Heart left ventricle (tissue), 16 donors: ENCODE measurements at regions not wholly inside any gene's neighbourhood (a gene's known extent, or its start where the extent isn't known, plus 50 kb on each side); places are given as distances from the start of the nearest gene placed in this dataset.

Experiments
- ATAC-seq, 4 donors: fragments of 200-7000 bp; cut with Tn5 transposase; one replicate each; pipeline ENCODE4 v1.9.1; 2020 to 2022; ENCODE audit warnings: moderate library complexity in 4 of 4, mild to moderate bottlenecking in 3 of 4, moderate number of reproducible peaks in 1 of 4
- DNase-seq, 5 donors: peaks; one replicate each; pipeline ENCODE4 v3.0.0-alpha.2; 2020
- H3K27ac ChIP-seq, 12 donors: fragments of 200-600 bp; sonication (generic) in 4 of 12; one replicate each; pipeline versions ENCODE4 v1.5.0 to v1.8.0; 2016 to 2022; ENCODE audit warnings: mild to moderate bottlenecking in 2 of 12
- H3K27me3 ChIP-seq, 9 donors: fragments of 200-600 bp; sonication (generic) in 2 of 9; one replicate each; pipeline versions ENCODE4 v1.5.1 to v1.8.0; 2016 to 2022; ENCODE audit warnings: mild to moderate bottlenecking in 3 of 9
- H3K36me3 ChIP-seq, 9 donors: fragments of 200-600 bp; sonication (generic) in 2 of 9; one replicate each; pipeline versions ENCODE4 v1.5.0 to v1.8.0; 2018 to 2022; ENCODE audit warnings: mild to moderate bottlenecking in 2 of 9
- H3K4me1 ChIP-seq, 12 donors: fragments of 200-600 bp; sonication (generic) in 4 of 12; one replicate each; pipeline versions ENCODE4 v1.5.0 to v1.8.0; 2016 to 2022; ENCODE audit warnings: mild to moderate bottlenecking in 3 of 12
- H3K4me3 ChIP-seq, 12 donors: fragments of 200-600 bp; sonication (generic) in 4 of 12; one replicate each; pipeline versions ENCODE4 v1.5.0 to v1.8.0; 2017 to 2022; ENCODE audit warnings: mild to moderate bottlenecking in 9 of 12, moderate library complexity in 4 of 12
- H3K9me3 ChIP-seq, 12 donors: fragments of 200-600 bp; sonication (generic) in 4 of 12; one replicate each; pipeline versions ENCODE4 v1.5.0 to v1.8.0; 2016 to 2022; ENCODE audit warnings: mild to moderate bottlenecking in 1 of 12
- POLR2A ChIP-seq, 2 donors: fragments of 450-650 bp; IDR thresholded peaks; one replicate each; pipeline ENCODE4 v1.6.1; 2017; ENCODE audit warnings: antibody characterized with exemption in 2 of 2, mild to moderate bottlenecking in 2 of 2, moderate library complexity in 2 of 2
- WGBS, 4 donors: extraction: QIAGEN DNeasy Blood & Tissue Kit in 2 of 4; methylation state at CpG; one replicate each; pipeline versions ENCODE4 v1.1.5 to v1.1.7; 2013 to 2018; 5-methylcytosine and 5-hydroxymethylcytosine counted together
- intact Hi-C, 10 donors: fragments of 100-400 bp; cut with DNase I; formaldehyde crosslinking; loops; one replicate each; pipeline versions ENCODE4 v1.11.1 to v1.14.2; 2022
- TF ChIP-seq, protein P1 (sequence below), 12 donors: fragments of 200-600 bp; sonication (generic) in 4 of 12; IDR thresholded peaks; one replicate each; pipeline versions ENCODE4 v1.5.0 to v1.8.0; 2018 to 2022; ENCODE audit warnings: antibody characterized with exemption in 12 of 12, mild to moderate bottlenecking in 5 of 12
- donor health status: ischemic (EF 13 %, LVEDD 7.1; RV severe dilation, severe dysfunction).
- donor health status: healthy with polysubstance abuse.
- donor health status: DM: no; HTN: yes; CAD: no.
- donor health status: DM: no; HTN: no; CAD: no.
- donor health status: ischemic (EF 25% LVEDD 6.9; RV normal size, moderate dysfunction).
- donor health status: ischemic (EF 25% LVEDD 5.7; RV mildly dilated, moderate dysfunction).
- donor health status: healthy.
- donor health status: DM: yes; HTN: yes; CAD: no.
- donor health status: ischemic (EF 35%, LVEDD 5.7; RV mildly dilated, moderate dysfunction).
- donor health status: nonischemic (EF 11% LVEDD 7.7; RV severe dilation, severe dysfunction).
- donor health status: DM: yes; HTN: yes; CAD: no.
- donor health status: PGD.
- donor health status: ischemic (EF 29% LVEDD 5.4; RV normal size, mild dysfunction).
- donor health status: nonischemic (EF 23%, LVEDD 6.1; RV moderate dilation, normal function).

DNA sequence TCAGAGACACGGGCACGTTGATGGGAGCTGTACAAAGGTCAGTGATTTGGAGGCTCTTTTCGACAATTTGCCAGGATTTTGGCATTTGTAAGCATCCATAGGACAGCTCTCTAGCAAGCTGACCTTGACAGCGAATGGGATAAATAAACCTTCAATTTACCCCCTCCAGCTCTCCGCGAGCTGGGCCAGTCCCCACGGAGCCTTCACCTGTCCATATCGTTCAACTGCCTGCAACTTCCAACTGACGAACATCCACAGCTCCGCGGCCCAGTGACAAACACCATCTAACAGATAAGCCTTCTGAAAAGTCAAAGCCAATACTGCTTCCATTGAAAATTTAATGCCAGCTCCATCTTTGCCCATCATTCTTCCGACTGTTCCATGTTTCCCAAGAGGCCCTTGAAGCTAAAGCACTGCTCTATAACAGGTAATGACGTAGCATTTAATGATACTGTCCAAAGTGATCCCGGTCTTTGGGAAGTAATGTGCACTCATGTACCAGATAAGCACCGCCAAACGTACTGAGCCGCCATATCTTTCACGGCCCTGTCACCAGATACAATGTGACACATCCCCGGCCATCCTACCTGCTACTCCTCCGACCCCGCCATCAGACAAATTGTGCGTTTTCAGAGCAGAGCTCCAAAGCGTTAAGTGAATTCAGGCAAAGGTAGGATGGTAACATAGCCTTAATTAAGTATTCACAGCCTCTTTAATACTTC is 365.3 kb upstream of the ZNF507 start:
- H3K4me3 ChIP-seq = no peak overlapping the region
- no peaks in the 10 kb centered on the region for H3K27me3 ChIP-seq
- TF ChIP-seq, protein P1, sequence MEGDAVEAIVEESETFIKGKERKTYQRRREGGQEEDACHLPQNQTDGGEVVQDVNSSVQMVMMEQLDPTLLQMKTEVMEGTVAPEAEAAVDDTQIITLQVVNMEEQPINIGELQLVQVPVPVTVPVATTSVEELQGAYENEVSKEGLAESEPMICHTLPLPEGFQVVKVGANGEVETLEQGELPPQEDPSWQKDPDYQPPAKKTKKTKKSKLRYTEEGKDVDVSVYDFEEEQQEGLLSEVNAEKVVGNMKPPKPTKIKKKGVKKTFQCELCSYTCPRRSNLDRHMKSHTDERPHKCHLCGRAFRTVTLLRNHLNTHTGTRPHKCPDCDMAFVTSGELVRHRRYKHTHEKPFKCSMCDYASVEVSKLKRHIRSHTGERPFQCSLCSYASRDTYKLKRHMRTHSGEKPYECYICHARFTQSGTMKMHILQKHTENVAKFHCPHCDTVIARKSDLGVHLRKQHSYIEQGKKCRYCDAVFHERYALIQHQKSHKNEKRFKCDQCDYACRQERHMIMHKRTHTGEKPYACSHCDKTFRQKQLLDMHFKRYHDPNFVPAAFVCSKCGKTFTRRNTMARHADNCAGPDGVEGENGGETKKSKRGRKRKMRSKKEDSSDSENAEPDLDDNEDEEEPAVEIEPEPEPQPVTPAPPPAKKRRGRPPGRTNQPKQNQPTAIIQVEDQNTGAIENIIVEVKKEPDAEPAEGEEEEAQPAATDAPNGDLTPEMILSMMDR (IDR thresholded peaks at IDR 0.05) = no peak
- TF ChIP-seq POLR2A (IDR thresholded peaks at IDR 0.05) = no peak
- H3K36me3 ChIP-seq = no peaks in the 10 kb centered on the region
- WGBS, 4 donors = 79 to 83% (median 80%) methylated on average over 23 of the region's 23 CpGs
- no peaks in the 10 kb centered on the region for H3K4me1 ChIP-seq
- ATAC-seq (no peak), DNase-seq (no peak)
- H3K27ac ChIP-seq = no peak overlapping the region
- intact Hi-C loops = no loop called here
- no peaks in the 10 kb centered on the region for H3K9me3 ChIP-seq

DNA sequence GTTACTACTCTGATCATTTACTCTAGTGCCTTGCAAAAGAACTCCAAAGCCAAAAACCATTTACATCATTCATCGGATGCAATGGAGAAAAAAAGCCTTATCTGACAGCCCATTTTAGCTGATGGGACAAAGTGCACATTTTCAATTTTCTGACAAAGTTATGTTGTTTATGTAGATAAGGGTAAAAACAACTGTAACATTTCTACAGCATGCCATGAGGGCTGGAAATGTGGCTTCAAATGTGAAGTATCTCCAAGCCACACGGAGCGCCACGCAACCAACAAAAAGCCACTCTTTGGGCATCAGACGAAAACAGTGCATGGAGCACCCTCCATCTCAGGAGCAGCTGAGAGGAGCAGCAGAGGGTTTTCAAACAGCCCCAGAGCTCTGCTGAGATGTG is 364.6 kb upstream of the ZNF507 start:
- H3K4me3 ChIP-seq = no peak overlapping the region
- H3K27me3 ChIP-seq = no peaks in the 10 kb centered on the region
- WGBS, 4 donors = 80 to 92% (median 86%) methylated on average over 5 of the region's 5 CpGs
- DNase-seq (no peak), ATAC-seq (no peak)
- no peaks in the 10 kb centered on the region for H3K4me1 ChIP-seq
- H3K9me3 ChIP-seq = no peaks in the 10 kb centered on the region
- H3K36me3 ChIP-seq = no peaks in the 10 kb centered on the region
- TF ChIP-seq POLR2A (IDR thresholded peaks at IDR 0.05) = no peak
- TF ChIP-seq, protein P1 (IDR thresholded peaks at IDR 0.05) = no peak
- H3K27ac ChIP-seq = no peak overlapping the region
- intact Hi-C loops = no loop called here

DNA sequence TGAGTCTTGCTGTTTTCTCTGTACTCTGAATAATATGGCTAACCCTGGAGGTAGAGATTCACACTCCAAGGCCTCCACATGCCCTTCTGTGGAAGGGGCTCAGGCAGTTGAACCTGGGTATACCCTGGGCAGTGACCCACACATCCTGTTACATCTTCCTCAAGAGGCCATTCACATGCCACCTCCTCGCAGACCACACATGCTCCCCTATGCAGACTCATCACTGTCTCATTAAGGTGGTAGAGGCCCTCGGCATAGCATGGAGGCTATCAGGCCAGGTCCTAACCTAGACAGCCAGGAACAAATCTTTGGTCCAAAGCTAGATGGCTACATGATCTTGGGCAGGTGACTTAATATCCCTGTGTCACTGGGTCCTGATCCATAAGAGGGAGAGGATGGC is 363.9 kb upstream of the ZNF507 start:
- WGBS, 4 donors = 64 to 90% (median 85%) methylated on average over 2 of the region's 2 CpGs
- H3K4me1 ChIP-seq = no peaks in the 10 kb centered on the region

DNA sequence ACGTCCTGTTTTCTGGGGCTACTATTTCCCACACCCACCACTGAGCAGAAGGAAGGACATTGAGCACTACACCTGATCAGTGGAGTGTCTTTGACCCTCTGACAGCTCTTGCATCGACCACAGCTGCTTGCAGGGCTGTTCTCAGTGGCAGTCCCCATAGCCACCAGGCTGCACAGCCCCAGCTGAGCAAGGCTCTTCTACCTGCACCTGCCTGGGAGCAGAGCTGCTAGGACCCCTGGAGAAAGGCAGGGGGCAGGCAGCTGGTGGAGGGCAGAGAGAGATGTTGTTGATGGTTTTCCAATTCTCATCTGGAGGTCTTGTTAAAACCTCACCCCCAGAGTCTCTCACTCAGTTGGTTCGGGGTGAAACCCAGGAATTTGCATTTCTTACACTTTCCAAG is 361.8 kb upstream of the ZNF507 start:
- intact Hi-C loops = no loop called here
- ATAC-seq (no peak), DNase-seq (no peak)
- Histone ChIP-seq H3K27me3 (peaks cover 0 to 3% (median 0%) of the 10 kb centered on the region in 9 donors), H3K36me3 (no peaks in the 10 kb centered on the region), H3K27ac (no peak overlapping the region), H3K9me3 (no peaks in the 10 kb centered on the region), H3K4me1 (no peaks in the 10 kb centered on the region), H3K4me3 (no peak overlapping the region)
- TF ChIP-seq POLR2A (IDR thresholded peaks at IDR 0.05) = no peak
- TF ChIP-seq, protein P1 (IDR thresholded peaks at IDR 0.05) = no peak
- WGBS, 4 donors = 30 to 54% (median 48%) methylated on average over 2 to 3 of the region's 3 CpGs

More for the DNA sequence above, 363.9 kb upstream of the ZNF507 start:
- H3K36me3 ChIP-seq = no peaks in the 10 kb centered on the region
- H3K27ac ChIP-seq = no peak overlapping the region
- ATAC-seq (no peak), DNase-seq (no peak)
- H3K9me3 ChIP-seq = no peaks in the 10 kb centered on the region
- no peaks in the 10 kb centered on the region for H3K27me3 ChIP-seq
- TF ChIP-seq, protein P1 (IDR thresholded peaks at IDR 0.05) = no peak
- TF ChIP-seq POLR2A (IDR thresholded peaks at IDR 0.05) = no peak
- intact Hi-C loops = no loop called here
- H3K4me3 ChIP-seq = no peak overlapping the region
